Fibroblast of lung (primary cell): ENCODE measurements at regions not wholly inside any gene's neighbourhood (a gene's known extent, or its start where the extent isn't known, plus 50 kb on each side); places are given as distances from the start of the nearest gene placed in this dataset.

Source experiments
- CTCF ChIP-seq, 2 donors: IDR thresholded peaks in 1 of 2; conservative IDR thresholded peaks in 1 of 2; 1 replicate in 1 of 2; 2 replicates in 1 of 2; pipeline ENCODE4 v1.5.1; 2011 to 2012; ENCODE audit warnings: low read length in 2 of 2, control low read depth in 1 of 2, inconsistent platforms in 1 of 2, low read depth in 1 of 2, mild to moderate bottlenecking in 1 of 2
- EZH2 ChIP-seq: IDR thresholded peaks from 2 replicates; pipeline ENCODE4 v1.5.1; 2012; ENCODE audit warnings: low read length, control low read depth, mild to moderate bottlenecking; ENCODE audit errors: missing control alignments

- TF ChIP-seq CTCF (conservative IDR thresholded peaks at IDR 0.05 in 1 of 2, IDR thresholded peaks at IDR 0.05 in 1 of 2; ENCODE audit: low read depth in 1 of 2, low read length in 2 of 2) (no peak), EZH2 (no peak)
These were observed 196.2 kb upstream of the ALG10 start for GRCh38 chr12:33825986-33826602.
